AML-193 (cell line): ENCODE measurements at regions not wholly inside any gene's neighbourhood (a gene's known extent, or its start where the extent isn't known, plus 50 kb on each side); places are given as distances from the start of the nearest gene placed in this dataset.
A peak's percentile ranks its signal among the peaks of the same experiment; 100 is the strongest.

Source experiments
- DNase-seq, 2 experiments: peaks; one replicate each; lab custom pipeline; 2025; lab: John Stamatoyannopoulos, UW

- peak; percentile 39 to 60 for DNase-seq
Observed at GRCh38 chr18:70454704-70455322, 166.0 kb downstream of the SOCS6 start.

DNA sequence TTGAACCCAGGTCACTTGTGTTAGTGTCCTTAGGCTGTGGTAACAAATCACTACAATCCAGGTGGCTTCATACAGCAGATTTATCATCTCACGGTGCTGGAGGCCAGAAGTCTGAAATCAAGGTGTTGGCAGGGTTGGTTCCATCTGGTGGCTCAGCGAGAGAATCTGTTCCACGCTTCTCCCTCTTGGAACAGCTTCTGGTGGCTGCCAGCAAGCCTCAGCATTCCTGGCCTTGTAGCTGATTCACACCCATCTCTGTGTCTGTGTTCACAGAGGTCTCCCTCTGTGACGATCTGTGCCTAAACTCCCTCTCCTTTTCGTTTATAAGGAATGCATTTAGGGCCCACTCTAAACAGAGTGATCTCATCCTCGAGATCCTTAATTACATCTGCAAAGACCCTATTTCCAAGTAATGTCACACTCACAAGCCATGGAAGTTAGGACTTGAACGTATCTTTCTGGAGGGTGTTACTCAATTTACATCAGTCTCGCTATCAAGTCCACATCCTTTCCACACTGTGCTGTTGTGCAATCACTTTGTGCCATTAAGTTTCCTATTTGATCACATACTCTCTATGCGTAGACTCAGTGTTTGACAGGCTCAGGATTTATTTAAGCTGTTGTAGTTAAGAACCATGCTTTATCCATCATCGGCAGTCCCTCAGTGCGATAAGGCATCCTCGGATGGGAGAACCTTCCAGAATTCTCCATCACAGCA lies 164.4 kb downstream of the SOCS6 start:
- DNase-seq, result peak; percentile 12 to 32

- no peak for DNase-seq
Observed at GRCh38 chr18:70452501-70452900, 163.7 kb downstream of the SOCS6 start.

GRCh38 chr18:70450426-70451253 lies 161.8 kb downstream of the SOCS6 start:
- no peak for DNase-seq

DNA sequence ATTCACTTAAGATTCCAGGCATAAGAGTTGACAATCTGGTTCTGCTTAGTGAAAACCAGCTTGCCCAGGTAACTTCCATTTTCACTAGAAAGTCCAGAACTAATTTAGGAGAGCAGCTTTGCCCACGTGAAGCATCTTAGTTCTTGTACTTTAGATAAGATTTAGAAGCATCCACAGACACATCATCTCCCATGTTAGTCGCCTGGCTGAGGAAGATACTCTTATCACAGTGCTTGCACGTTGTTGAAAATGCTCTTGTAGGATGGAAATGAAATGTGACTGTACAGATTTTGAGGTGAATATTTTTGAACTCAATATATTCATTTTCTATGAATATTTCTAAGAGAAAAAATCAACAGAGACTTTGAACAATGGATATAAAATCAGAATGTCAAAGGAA lies 159.7 kb downstream of the SOCS6 start:
- no peak for DNase-seq

- DNase-seq, result no peak
Observed at GRCh38 chr18:70446063-70446462, 157.2 kb downstream of the SOCS6 start.

GRCh38 chr18:70442933-70443332 lies 154.1 kb downstream of the SOCS6 start:
- no peak for DNase-seq

GRCh38 chr18:70432804-70433400 lies 144.1 kb downstream of the SOCS6 start:
- no peak for DNase-seq

DNA sequence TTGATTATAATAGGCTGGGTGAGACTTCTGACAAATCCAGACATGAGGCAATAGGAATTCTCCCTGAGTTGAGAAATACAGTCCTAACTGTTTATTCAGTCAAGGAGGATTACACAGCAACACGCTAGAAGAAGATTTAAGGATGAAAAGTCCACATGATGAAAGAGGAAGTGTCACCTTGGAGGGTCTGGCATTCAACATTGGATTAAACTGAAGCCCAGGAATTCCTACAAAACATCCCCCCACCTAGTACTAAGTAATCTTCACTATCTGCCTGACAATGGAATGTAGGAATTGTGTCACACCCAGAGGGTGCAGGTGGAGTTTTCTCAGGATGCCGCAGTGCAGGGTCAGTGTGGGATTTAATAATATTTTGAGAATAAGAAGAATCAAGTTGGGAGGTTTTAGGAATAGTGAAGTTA lies 142.4 kb downstream of the SOCS6 start:
- no peak for DNase-seq

DNA sequence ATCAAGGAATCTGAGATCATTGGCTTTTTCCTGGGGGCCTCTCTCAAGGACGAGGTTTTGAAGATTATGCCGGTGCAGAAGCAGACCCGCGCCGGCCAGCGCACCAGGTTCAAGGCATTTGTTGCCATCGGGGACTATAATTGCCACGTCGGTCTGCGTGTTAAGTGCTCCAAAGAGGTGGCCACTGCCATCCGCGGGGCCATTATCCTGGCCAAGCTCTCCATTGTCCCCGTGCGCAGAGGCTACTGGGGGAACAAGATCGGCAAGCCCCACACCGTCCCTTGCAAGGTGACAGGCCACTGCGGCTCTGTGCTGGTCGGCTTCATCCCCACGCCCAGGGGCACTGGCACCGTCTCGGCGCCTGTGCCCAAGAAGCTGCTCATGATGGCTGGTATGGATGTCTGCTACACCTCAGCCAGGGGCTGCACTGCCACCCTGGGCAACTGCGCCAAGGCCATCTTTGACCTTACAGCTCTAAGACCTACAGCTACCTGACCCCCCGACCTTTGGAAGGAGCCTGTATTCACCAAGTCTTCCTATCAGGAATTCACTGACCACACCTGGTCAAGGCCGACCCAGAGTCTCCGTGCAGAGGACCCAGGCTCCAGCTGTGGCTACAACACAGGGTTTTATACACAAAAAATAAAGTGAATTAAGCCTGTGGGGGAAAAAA lies 141.8 kb downstream of the SOCS6 start:
- DNase-seq, result no peak

GRCh38 chr18:70429847-70430500 lies 141.1 kb downstream of the SOCS6 start:
- DNase-seq, result no peak

- DNase-seq, result no peak
Observed at GRCh38 chr18:70428439-70428838, 139.6 kb downstream of the SOCS6 start.

GRCh38 chr18:70426818-70427217 lies 138.0 kb downstream of the SOCS6 start:
- DNase-seq, result no peak

- DNase-seq, result no peak
Observed at GRCh38 chr18:70425236-70425635, 136.4 kb downstream of the SOCS6 start.

DNA sequence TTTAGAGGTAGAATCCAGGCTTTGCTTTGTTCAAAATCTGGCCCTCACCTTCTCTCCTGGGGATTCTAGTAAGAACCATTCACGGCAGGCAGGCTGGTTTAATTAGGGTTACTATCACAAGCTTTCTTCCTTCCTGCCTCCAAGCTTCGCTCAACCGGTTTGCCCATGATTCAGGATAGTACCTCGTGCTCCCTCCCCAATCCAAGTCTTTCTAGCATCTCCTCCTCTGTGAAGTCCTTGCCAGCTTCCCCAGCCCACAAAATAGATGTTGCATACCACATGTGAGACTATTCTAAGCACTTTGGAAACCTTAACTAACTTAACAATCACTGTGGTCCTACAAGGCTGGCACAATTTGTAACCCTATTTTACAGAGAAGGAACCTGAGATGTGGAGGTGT lies 135.1 kb downstream of the SOCS6 start:
- no peak for DNase-seq

DNA sequence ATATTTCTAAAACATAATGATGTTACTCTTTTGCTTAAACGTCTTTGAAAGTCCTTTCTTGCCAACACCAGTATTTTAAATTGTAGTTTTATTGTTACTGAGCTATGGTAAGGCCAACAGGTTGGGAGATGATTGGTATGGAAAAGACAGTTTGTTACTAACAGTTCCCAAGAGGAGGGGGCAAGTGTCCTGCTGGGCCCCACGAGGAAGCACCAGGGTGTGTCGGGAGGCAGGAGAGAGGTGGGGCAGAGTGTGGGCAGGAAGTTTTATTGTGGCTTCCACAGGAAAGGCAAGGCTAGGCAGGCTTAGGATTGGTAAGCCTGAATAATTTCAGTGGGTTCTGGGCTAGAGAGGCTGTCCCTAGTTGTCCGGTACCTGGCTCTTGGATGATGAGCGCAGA lies 134.3 kb downstream of the SOCS6 start:
- DNase-seq, result no peak

- no peak for DNase-seq
Observed at GRCh38 chr18:70422391-70422965, 133.6 kb downstream of the SOCS6 start.

GRCh38 chr18:70421471-70422390 lies 132.9 kb downstream of the SOCS6 start:
- peak; percentile 37 to 63 for DNase-seq

- DNase-seq, result peak; percentile 0 to 1
Observed at GRCh38 chr18:70420146-70420898, 131.5 kb downstream of the SOCS6 start.
